SJSA1 (cell line): ENCODE measurements at regions not wholly inside any gene's neighbourhood (a gene's known extent, or its start where the extent isn't known, plus 50 kb on each side); places are given as distances from the start of the nearest gene placed in this dataset.
A peak's percentile ranks its signal among the peaks of the same experiment; 100 is the strongest.

Experiments used
- DNase-seq, 2 experiments: peaks; one replicate each; pipeline ENCODE4 v3.0.0-alpha.2; 2015 to 2020; ENCODE audit warnings: low spot score in 2 of 2, low read depth in 1 of 2
- H3K27ac ChIP-seq: fragments of 250-450 bp; sonication (Bioruptor Pico); 2 replicates; pipeline ENCODE4 v1.5.1; 2020; ENCODE audit warnings: mild to moderate bottlenecking, moderate library complexity
- H3K27me3 ChIP-seq: fragments of 250-450 bp; sonication (Bioruptor Pico); replicated peaks from 2 replicates; pipeline ENCODE4 v1.5.1; 2020; ENCODE audit warnings: mild to moderate bottlenecking, moderate library complexity
- H3K36me3 ChIP-seq: fragments of 250-450 bp; sonication (Bioruptor Pico); 2 replicates; pipeline ENCODE4 v1.5.1; 2020; ENCODE audit warnings: mild to moderate bottlenecking
- H3K4me1 ChIP-seq: fragments of 250-450 bp; sonication (Bioruptor Pico); replicated peaks from 2 replicates; pipeline ENCODE4 v1.6.1; 2021; ENCODE audit warnings: mild to moderate bottlenecking
- H3K4me3 ChIP-seq: fragments of 250-450 bp; sonication (Bioruptor Pico); 2 replicates; pipeline ENCODE4 v1.5.1; 2020; ENCODE audit warnings: mild to moderate bottlenecking
- H3K9me3 ChIP-seq: fragments of 250-450 bp; sonication (Bioruptor Pico); replicated peaks from 2 replicates; pipeline ENCODE4 v1.5.1; 2020; ENCODE audit warnings: mild to moderate bottlenecking

DNA sequence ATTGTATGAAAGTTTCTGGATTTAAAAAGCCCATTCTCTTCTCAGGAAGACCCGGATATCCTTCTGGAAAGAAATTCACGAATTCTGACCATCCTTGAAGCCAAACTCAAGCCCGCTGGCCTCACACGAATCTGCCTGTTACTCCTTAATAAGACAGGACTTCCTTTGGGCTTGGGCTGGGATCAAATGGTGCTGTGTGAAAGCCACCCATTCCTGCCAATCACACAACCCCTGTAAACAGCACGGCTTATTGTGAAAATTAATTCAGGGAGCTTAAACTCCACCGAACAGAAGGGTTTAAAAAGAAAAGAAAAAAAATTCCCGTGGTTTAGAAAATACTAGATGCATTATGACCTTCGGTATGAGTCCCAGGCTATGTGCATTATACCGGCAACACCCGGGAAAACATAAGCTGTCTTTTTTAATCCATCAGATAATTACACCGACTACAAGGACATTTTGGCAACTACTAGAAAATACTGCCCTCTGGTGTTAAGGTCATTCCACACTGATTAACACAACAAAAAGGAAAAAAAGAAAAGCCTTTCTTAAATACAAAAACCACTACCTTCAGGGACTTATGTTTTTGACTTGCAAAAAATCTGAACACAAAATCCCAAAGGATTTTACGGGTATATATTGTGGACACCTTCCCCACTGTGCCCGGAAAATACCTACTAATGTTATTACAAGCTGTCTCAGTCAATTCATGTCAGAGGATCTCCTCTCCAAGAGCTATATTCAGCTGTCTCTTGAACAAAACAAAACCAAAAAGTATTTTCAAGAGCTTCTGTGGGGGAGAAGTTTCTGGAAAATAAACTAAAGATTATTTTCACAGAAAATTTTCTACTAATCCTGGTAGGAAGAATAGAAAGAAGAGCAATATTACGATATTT is 76.0 kb upstream of the LSM14A start:
- Histone ChIP-seq H3K27me3 (peaks cover 10% of the 10 kb centered on the region), H3K27ac (no peak overlapping the region), H3K36me3 (no peaks in the 10 kb centered on the region), H3K4me3 (no peak overlapping the region), H3K4me1 (no peaks in the 10 kb centered on the region), H3K9me3 (no peaks in the 10 kb centered on the region)
- DNase-seq: peak in 1 of 2 experiments; percentile 27

GRCh38 chr19:34104096-34104495 is 68.2 kb upstream of the LSM14A start:
- Histone ChIP-seq H3K27ac (no peak overlapping the region), H3K9me3 (no peaks in the 10 kb centered on the region), H3K27me3 (no peaks in the 10 kb centered on the region; the same call in none of the 2 replicates), H3K4me3 (no peak overlapping the region), H3K4me1 (no peaks in the 10 kb centered on the region), H3K36me3 (no peaks in the 10 kb centered on the region)
- no peak for DNase-seq

DNA sequence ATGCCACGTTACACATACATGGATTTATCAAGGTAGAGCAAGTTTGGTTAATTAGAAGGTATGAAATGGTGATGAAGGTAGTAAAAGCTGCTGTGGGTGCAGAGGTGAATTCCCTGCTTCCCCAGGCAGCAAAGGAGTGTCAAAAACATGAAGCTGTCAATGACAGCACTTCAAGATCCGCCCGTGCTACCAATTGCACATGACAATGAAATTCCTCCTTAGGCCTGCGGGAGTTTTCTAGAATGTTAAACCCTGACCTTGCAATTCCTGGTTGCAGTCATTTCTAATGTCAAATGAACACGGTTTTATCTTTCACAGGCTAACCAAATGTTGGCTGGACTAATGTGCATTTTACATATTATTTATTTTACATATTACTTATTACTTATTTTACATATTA is 67.7 kb upstream of the LSM14A start:
- H3K4me3 ChIP-seq: no peak overlapping the region
- DNase-seq: no peak
- H3K27me3 ChIP-seq: no peaks in the 10 kb centered on the region; the same call in 1 of the 2 replicates
- no peaks in the 10 kb centered on the region for H3K36me3 ChIP-seq
- H3K27ac ChIP-seq: no peak overlapping the region
- no peaks in the 10 kb centered on the region for H3K9me3 ChIP-seq
- H3K4me1 ChIP-seq: no peaks in the 10 kb centered on the region

- Histone ChIP-seq H3K4me1 (no peaks in the 10 kb centered on the region), H3K9me3 (no peaks in the 10 kb centered on the region), H3K36me3 (no peaks in the 10 kb centered on the region), H3K27me3 (peaks cover 3% of the 10 kb centered on the region; the same call in 1 of the 2 replicates), H3K27ac (no peak overlapping the region), H3K4me3 (no peak overlapping the region)
- DNase-seq: no peak
Measured at GRCh38 chr19:34109596-34109995, 62.7 kb upstream of the LSM14A start.

DNA sequence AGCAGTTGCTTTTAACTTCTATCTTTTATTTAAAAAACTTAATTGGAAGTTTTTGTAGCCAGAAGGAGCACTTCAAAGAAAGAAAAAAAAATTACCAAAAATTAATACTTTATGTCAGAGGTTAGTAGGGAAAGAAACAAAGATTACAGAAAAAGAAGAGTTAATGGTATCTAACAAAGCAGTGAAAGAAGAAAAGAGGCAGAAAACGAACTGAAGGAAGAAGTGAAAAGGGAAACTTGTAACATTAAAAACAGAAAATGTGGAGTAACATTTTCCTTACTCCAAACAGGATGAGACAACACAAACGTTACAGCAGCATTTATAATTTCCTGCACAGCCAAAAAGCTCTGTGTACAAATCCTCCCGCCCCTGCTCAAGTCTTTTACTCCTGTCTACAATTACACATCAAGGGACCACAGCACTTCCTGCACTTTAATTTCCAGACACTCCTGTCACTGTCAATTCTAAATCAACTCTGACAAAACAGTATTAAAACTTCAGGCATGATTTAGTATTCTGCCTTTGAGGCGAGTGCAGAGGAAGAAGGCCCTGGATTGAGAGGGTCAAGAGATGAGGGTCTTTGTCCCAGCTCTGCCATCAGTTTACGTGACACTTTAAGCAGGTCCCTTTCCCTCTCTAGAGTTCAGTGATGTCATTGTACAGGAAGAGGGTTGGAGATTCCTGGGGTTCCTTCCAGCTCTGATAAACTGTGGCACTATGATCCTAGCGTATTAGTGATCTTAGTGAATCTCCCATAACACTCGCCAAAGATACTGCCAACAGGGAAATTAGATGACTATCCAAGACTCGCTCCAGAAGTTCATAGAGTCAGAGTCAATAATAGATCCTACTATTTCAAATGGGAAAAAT is 53.2 kb upstream of the LSM14A start:
- no peaks in the 10 kb centered on the region for H3K9me3 ChIP-seq
- no peaks in the 10 kb centered on the region for H3K4me1 ChIP-seq
- no peak for DNase-seq
- H3K27ac ChIP-seq: no peak overlapping the region
- H3K27me3 ChIP-seq: peaks cover 4% of the 10 kb centered on the region; the same call in 1 of the 2 replicates
- H3K36me3 ChIP-seq: no peaks in the 10 kb centered on the region
- no peak overlapping the region for H3K4me3 ChIP-seq

GRCh38 chr19:34120141-34120540 is 52.2 kb upstream of the LSM14A start:
- Histone ChIP-seq H3K4me3 (no peak overlapping the region), H3K27ac (no peak overlapping the region), H3K4me1 (no peaks in the 10 kb centered on the region), H3K36me3 (no peaks in the 10 kb centered on the region), H3K9me3 (no peaks in the 10 kb centered on the region), H3K27me3 (0 out of 2 replicates have a peak, but pooled peaks cover 4% of the 10 kb centered on the region)
- DNase-seq: no peak

DNA sequence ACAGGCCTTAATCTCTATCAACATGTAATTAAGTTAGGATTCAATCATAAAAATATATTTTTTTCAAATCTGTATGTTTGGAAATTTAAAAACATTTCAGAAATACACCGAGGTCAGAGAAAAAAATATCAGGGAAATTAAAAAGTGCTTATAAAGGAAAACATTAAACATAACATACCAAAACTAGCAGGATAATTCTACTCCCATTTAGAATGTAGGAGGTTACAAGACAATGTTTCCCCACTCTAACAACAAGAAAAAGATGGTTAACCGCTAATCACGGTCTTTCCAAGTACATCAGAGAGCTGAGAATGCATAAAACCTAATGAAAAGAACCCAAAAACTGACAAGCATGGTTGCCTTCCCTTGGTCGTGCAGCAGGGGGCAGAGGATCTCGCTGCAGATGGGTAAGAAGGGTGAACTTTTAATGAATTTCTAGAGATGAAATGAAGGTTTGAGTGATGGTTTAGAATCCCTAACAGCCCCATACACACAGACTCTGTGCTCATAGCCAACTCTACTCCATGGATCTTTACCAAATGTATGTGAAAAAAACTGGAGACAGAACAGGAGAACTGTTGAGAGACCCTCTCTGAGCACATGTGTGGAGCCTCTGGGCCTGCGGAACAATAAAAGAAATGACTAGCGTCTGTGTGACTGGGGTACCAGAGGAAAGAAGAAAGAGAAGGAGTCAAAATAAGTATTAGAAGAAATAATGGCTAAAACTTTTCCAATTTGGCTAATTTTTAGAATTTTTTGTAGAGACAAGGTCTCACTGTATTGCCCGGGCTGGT is 51.3 kb upstream of the LSM14A start:
- H3K36me3 ChIP-seq: no peaks in the 10 kb centered on the region
- DNase-seq: peak in 1 of 2 experiments; percentile 45
- no peak overlapping the region for H3K27ac ChIP-seq
- no peaks in the 10 kb centered on the region for H3K9me3 ChIP-seq
- H3K4me1 ChIP-seq: no peaks in the 10 kb centered on the region
- H3K4me3 ChIP-seq: no peak overlapping the region
- 0 out of 2 replicates have a peak, but pooled peaks cover 4% of the 10 kb centered on the region for H3K27me3 ChIP-seq
